NT2/D1 (cell line): ENCODE measurements at regions not wholly inside any gene's neighbourhood (a gene's known extent, or its start where the extent isn't known, plus 50 kb on each side); places are given as distances from the start of the nearest gene placed in this dataset.

ENCODE experiments used
- DNase-seq: peaks from one replicate; pipeline ENCODE4 v3.0.0-alpha.2; 2011; ENCODE audit warnings: low read depth, low spot score
- H3K27me3 ChIP-seq: 2 replicates; pipeline ENCODE4 v1.6.0; 2011; ENCODE audit warnings: mild to moderate bottlenecking; ENCODE audit not compliant: insufficient read length, insufficient read depth
- H3K36me3 ChIP-seq: 2 replicates; pipeline ENCODE4 v1.6.1; 2011; ENCODE audit warnings: mild to moderate bottlenecking, low read length, mixed read lengths; ENCODE audit not compliant: insufficient read depth, insufficient read length
- H3K4me1 ChIP-seq: 2 replicates; pipeline ENCODE4 v1.5.1; 2011; ENCODE audit not compliant: insufficient read depth, insufficient read length
- H3K4me3 ChIP-seq: 2 replicates; pipeline ENCODE4 v1.5.1; 2011; ENCODE audit warnings: low read depth; ENCODE audit not compliant: insufficient read length
- H3K9ac ChIP-seq: 2 replicates; pipeline ENCODE4 v1.6.0; 2011; ENCODE audit warnings: low read depth; ENCODE audit not compliant: insufficient read length
- H3K9me3 ChIP-seq: 2 replicates; pipeline ENCODE4 v1.5.1; 2011; ENCODE audit warnings: mild to moderate bottlenecking, low read length; ENCODE audit not compliant: insufficient read depth
- SUZ12 ChIP-seq: IDR thresholded peaks from 2 replicates; pipeline ENCODE4 v1.6.1; 2011; ENCODE audit not compliant: insufficient read length, insufficient read depth; ENCODE audit errors: extremely low read depth
- YY1 ChIP-seq: IDR thresholded peaks from 2 replicates; pipeline ENCODE4 v1.6.1; 2011; ENCODE audit not compliant: insufficient read length, insufficient read depth
- ZNF274 ChIP-seq: IDR thresholded peaks from 2 replicates; pipeline ENCODE4 v1.6.1; 2011; ENCODE audit warnings: mild to moderate bottlenecking, low read depth, low read length

DNA sequence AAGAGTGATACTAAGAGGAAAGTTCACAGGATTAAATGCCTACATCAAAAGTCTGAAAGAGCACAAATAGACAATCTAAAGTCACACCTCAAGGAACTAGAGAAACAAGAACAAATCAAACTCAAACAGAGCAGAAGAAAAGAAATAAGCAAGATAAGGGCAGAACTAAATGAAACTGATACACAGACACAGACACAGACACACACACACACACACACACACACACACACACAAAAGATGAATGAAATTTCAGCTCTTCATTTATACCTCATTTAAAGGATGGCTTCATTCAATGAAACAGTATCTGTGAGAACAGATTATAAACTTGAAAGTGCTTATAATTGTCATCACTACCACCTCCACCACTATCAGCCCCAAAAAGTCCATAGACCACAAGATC is 428.9 kb downstream of the MBD2 start:
- no peak for DNase-seq
- Histone ChIP-seq H3K9me3 (no peaks in the 10 kb centered on the region), H3K27me3 (no peaks in the 10 kb centered on the region), H3K9ac (no peak overlapping the region), H3K4me1 (no peaks in the 10 kb centered on the region), H3K36me3 (no peaks in the 10 kb centered on the region), H3K4me3 (no peak overlapping the region)
- no peak for TF ChIP-seq YY1
- TF ChIP-seq SUZ12: no peak
- no peak for TF ChIP-seq ZNF274

DNA sequence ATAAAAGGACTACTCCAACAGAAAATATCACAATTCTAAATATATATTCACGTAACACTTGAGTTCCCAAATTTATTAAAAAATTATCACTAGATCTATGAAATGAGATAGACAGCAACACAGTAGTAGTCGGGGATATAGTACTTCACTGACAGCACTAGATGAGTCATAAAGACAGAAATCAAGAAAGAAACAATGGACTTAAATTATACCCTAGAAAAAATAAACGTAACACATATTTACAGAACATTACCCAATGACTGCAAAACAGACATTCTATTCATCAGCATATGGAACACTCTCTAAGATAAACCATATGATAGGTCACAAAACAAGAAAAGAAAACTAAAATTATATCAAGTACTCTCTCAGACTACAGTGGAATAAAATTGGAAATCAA is 429.4 kb downstream of the MBD2 start:
- TF ChIP-seq SUZ12: no peak
- no peak for TF ChIP-seq YY1
- no peak for TF ChIP-seq ZNF274
- Histone ChIP-seq H3K4me1 (no peaks in the 10 kb centered on the region), H3K36me3 (no peaks in the 10 kb centered on the region), H3K9me3 (no peaks in the 10 kb centered on the region), H3K9ac (no peak overlapping the region), H3K27me3 (no peaks in the 10 kb centered on the region), H3K4me3 (no peak overlapping the region)
- no peak for DNase-seq

DNA sequence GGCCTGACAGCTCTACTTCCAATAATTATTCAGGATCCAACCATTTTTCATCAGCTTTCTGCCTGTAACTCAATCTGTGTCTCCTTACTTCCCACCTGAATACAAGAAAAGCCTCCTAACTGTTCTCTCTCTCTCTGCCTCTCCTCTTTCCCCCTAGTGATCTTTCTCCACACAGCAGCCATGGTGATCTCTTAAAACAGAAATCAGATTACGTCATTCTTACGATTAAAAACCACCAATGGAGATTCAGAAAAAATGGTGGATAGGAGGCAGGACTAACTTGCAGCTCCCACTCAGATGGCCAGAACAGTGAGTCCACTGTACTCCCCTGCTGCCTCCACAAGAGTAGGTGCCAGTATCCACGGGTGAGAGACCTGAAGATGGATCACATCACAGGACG is 431.7 kb downstream of the MBD2 start:
- no peak overlapping the region for H3K4me3 ChIP-seq
- H3K9ac ChIP-seq: no peak overlapping the region
- no peaks in the 10 kb centered on the region for H3K36me3 ChIP-seq
- H3K9me3 ChIP-seq: no peaks in the 10 kb centered on the region
- TF ChIP-seq YY1 (no peak), SUZ12 (no peak), ZNF274 (no peak)
- no peaks in the 10 kb centered on the region for H3K4me1 ChIP-seq
- no peak for DNase-seq
- H3K27me3 ChIP-seq: no peaks in the 10 kb centered on the region

DNA sequence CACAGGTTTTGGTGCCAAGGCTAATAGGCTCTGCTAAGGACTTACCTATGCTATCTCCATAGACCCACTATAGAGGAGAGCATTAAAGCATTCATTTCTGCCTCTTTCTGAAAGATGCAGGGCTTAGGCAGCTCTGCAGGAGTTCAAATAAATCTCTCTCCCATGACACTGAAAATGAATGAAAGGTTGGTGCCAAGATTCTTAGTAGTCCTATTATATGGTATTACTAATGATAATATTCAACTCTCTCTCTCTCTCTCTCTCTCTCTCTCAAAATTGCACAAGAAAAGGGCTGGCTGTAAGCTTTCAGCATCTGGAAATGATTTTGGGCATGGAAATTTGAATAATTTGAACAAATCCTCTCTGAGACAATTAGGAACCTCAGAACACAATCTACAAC is 433.7 kb downstream of the MBD2 start:
- H3K9me3 ChIP-seq: no peaks in the 10 kb centered on the region
- no peak for DNase-seq
- H3K36me3 ChIP-seq: no peaks in the 10 kb centered on the region
- no peak overlapping the region for H3K9ac ChIP-seq
- H3K4me1 ChIP-seq: no peaks in the 10 kb centered on the region
- H3K4me3 ChIP-seq: no peak overlapping the region
- H3K27me3 ChIP-seq: no peaks in the 10 kb centered on the region
- TF ChIP-seq SUZ12: no peak
- no peak for TF ChIP-seq YY1
- no peak for TF ChIP-seq ZNF274

DNA sequence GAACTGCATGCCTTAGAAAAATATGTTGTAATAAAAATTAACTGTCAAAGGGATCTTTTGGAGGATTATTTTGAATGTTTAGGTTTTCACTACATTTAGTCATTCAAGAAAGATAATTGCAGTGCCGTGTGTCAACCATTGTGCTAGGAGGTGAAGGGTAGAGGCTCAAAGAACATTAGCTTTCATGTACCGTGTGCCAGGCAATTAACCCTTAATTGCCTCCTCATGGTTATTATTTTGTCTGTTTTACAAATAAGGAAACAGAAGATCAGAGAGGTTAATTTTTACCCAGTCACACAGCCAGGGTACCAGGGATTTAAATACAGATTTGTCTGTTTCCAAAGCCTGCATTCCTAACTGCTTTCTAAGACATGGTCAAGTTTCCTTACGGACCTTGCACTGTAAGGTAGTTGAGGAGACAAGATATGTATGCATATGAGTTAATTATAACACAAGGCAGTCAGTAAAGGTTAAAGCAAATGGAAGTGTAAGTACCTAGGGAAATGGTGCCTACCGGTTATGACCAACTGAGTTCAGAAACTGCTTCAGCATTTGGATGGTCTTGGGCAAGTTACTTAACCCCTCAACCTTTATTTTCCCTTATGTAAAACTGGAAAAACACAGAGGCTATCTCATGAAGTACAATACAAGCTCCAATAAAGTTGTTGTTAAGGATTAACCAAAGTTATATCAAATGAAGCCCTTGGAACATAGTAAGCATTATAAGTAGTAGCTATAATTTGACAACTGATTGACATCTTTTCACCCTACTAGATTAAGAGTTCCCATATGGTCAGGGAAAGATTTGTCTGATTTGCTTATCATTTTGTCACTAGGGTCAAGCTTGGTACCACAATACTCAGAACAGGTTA is 434.9 kb downstream of the MBD2 start:
- Histone ChIP-seq H3K4me1 (no peaks in the 10 kb centered on the region), H3K36me3 (no peaks in the 10 kb centered on the region), H3K9me3 (no peaks in the 10 kb centered on the region), H3K4me3 (no peak overlapping the region), H3K9ac (no peak overlapping the region), H3K27me3 (no peaks in the 10 kb centered on the region)
- TF ChIP-seq YY1 (no peak), ZNF274 (no peak), SUZ12 (no peak)
- no peak for DNase-seq

DNA sequence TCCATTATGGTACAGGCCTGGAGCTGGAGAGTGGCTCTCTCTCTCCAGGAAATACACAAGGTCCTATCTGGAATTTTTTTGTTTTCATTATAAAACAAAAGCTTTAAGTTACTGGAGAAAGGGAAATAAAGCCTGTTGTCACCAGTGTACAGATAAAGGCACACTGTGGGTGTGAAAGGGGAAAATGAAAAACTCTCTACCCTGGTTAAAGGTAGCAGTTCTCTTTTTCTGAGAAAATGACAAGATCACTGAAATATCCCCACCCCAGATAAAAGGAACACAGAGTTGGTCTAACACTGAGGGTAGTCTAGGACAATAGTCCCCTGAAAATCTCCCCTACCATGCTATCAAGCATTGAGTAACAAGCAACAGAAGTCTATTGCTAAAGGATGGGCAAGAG is 438.7 kb downstream of the MBD2 start:
- no peak for DNase-seq
- Histone ChIP-seq H3K4me1 (no peaks in the 10 kb centered on the region), H3K9ac (no peak overlapping the region), H3K27me3 (no peaks in the 10 kb centered on the region), H3K9me3 (no peaks in the 10 kb centered on the region), H3K4me3 (no peak overlapping the region), H3K36me3 (no peaks in the 10 kb centered on the region)
- TF ChIP-seq ZNF274 (no peak), SUZ12 (no peak), YY1 (no peak)

DNA sequence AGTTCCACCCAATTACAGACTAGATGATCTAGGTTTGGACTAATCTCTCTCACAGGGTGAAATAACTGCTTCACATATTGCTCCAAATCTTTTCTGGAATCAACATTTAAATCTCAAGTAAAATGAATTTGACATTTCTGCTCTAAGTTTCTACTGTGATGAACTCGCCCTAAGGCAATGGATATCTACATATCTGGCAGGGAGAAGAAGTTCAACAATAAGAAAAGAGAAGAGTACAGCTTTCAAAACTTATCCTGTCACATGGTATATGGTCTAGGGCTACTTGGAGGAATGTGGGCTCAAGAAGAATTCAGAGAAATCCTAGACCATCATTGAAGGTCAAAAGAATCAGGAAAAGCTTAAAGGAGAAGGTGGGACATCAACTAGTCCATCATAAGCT is 440.2 kb downstream of the MBD2 start:
- Histone ChIP-seq H3K9ac (no peak overlapping the region), H3K4me1 (no peaks in the 10 kb centered on the region)
- no peak for TF ChIP-seq ZNF274
- no peak for TF ChIP-seq SUZ12
- TF ChIP-seq YY1: no peak

DNA sequence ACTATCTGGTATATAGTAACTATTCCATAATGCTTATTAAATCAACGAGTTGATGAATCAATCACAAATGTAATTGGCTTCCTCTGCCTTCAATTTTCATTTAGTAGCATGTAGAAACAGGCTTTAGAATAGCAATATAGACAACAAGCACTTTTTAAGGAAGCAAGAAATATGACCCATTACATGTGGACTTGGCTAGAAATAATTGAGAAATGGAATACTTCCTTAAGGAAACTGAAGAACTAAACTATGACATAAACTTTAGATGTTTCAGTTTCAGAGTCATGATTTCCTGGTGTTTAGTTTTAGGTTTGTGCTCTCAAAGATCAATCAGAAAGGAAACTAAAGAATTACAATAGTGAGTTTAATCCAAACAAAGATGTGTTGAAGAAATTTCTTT is 443.8 kb downstream of the MBD2 start:
- Histone ChIP-seq H3K4me3 (no peak overlapping the region), H3K4me1 (no peaks in the 10 kb centered on the region), H3K9me3 (no peaks in the 10 kb centered on the region), H3K36me3 (no peaks in the 10 kb centered on the region), H3K27me3 (no peaks in the 10 kb centered on the region), H3K9ac (no peak overlapping the region)
- DNase-seq: no peak
- TF ChIP-seq SUZ12: no peak
- no peak for TF ChIP-seq ZNF274
- TF ChIP-seq YY1: no peak

More for the DNA sequence above, 440.2 kb downstream of the MBD2 start:
- no peak for DNase-seq
- no peaks in the 10 kb centered on the region for H3K36me3 ChIP-seq
- H3K27me3 ChIP-seq: no peaks in the 10 kb centered on the region
- H3K9me3 ChIP-seq: no peaks in the 10 kb centered on the region
- H3K4me3 ChIP-seq: no peak overlapping the region
